ENCODE measurements at regions not wholly inside any gene's neighbourhood (a gene's known extent, or its start where the extent isn't known, plus 50 kb on each side); places are given as distances from the start of the nearest gene placed in this dataset.

DNA sequence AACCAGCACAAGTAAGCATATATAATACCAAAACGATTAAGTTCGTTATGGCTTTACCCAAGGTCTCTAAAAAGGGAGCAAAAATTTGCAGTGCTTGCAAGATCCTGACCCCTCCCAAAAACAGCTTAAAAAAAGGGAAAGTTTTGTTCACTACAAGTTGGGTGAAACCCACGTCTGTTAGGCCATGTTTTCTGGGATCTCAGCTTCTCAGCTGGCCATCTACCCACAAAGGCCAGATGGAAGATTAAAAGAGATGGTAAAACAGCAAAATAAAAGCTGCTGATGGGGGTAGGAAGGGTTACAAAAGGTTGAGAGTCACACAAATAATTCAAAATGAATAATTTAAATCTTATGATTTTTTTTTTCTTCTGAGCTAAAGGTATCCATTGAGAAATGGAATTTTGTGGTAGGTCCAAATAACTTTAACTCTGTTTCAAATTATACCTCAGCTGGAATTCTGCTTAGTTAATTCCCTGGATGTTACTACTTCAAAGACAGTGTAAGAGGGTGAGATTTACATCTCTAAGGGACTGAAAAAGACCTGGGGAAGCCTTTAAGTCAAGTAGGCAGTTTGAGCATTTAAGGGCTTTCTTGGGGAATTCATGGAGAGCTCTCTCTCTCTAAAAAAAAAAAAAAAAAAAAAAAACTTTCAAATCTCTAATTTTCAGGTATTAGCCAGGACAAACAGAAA lies 185.6 kb upstream of the NAV3 start:
- no peak for DNase-seq (ENCODE audit: low spot score)
- intact Hi-C loops (cut with DNase I): no loop called here

DNA sequence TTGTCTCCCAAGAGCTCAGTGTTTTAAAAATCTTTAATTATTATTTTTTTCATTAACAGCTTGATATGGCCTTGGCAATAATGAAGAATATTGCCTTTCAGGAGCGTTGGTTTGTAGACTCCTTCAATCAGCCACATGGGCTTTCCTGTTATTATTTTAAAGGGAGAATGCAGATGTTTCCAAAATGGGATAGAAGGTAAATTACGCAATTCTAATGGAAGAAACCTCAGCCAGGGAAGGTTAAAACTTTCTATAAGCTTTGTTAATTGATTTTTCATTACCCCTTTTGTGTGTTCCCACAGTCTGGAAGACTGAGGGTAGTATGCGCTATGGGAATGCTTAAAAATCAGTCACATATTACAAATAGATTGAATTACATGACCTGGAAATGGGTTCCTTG lies 188.4 kb upstream of the NAV3 start:
- intact Hi-C loops (cut with DNase I): no loop called here
- DNase-seq (ENCODE audit: low spot score): no peak

DNA sequence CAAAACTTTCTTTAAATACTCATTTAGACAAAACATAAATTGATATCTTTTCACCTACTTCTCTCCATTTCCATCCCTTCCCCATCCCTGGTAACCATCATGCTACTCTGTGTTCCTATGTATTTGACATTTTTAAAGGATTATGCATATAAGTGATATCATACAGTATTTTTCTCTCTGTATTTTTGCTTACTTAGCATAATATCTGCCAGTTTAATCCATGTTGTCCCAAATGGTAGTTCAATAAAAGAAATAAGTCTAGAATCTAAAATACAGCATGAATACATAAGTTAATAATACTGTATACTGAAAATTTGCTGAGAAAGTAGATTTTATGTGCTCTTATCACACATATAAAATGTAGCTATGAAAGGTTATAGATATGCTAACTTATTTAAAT lies 190.3 kb upstream of the NAV3 start:
- intact Hi-C loops (cut with DNase I): no loop called here
- DNase-seq (ENCODE audit: low spot score): no peak

DNA sequence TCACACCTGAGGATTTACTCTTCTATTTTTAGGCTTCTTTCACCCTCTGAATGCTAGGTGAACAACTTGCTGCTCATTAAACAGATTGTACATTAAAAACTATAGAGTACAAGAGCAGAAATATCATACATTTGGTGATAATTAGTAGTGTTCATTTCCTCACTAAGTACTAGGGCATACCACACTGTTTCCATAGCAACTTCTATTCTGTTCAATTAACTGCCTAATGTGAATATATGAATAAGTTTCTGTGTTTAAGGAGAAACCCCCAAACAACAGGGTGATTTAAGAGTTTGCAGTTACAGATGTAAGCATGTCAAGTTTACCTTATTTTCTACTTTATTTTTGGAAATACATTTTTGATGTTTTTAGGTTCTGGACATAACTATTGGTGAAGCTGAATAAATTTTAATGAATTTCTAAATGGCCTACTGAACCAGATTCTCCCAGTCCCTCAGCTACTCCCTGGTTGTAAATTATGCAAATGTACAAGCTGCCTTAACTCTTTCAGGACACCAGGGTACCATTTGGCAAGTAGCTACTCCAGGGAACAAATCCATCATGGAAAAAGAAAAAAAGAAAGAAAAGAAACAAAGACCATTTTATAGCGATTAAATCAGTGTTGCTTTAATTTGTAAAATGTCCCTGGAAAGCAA lies 199.8 kb upstream of the NAV3 start:
- DNase-seq (ENCODE audit: low spot score): no peak
- intact Hi-C loops (cut with DNase I): no loop called here

DNA sequence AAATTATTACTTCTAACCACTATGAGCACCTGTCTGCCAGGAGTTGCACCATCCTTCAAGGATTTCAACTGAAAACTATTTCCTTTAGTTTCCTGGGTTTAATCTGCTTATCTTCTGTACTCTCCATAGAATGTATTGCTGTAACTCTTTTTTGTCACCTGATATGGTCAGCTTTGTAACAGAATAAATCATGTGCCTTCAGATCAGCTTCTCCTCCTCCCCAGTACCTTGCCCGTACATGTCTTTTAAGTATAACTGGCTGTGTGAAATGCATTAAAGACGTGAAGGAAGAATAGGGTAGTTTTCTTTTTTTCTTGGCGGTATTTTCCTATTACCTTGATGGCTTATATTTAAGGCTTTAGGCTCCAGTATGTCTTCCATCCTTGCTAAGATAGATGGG lies 200.3 kb upstream of the NAV3 start:
- no peak for DNase-seq (ENCODE audit: low spot score)
- intact Hi-C loops (cut with DNase I): no loop called here

DNA sequence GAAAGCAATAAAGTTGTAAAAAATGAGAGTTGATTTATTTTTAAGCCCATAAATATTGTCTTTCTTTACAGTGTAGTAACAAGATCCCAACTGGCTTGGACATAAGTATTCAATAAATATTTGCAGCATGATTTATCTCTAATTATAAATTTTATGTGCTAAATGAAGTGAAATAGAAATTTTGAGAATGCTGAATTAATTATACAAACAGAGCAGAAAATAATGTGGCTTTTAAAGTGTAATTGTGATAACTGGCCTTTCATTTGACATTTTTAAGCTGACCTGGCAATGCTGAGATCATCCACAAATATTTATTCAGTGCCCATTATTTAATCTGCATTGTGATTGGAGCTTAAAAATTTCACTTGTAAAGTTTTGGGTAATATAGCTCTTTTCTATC lies 201.6 kb upstream of the NAV3 start:
- DNase-seq (ENCODE audit: low spot score): no peak
- intact Hi-C loops (cut with DNase I): no loop called here

DNA sequence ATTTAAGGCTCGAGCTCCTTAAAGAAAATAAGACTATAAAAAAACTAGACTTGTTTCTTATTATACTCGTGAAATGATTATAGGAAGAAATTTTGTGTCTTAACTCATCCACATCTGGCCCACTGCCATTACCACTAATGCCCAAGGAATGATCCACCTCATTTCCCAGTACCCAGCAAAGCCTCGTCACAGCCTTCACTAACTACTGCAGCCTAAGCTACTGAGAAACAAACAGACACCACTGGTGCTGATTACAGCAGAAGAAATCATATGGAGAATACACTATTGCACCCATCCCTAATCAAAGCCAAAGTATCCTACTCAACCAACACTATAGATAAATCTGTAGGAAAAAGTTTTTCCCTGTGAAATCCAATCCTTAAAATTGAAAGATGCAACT lies 205.3 kb upstream of the NAV3 start:
- intact Hi-C loops (cut with DNase I): no loop called here
- DNase-seq (ENCODE audit: low spot score): no peak

DNA sequence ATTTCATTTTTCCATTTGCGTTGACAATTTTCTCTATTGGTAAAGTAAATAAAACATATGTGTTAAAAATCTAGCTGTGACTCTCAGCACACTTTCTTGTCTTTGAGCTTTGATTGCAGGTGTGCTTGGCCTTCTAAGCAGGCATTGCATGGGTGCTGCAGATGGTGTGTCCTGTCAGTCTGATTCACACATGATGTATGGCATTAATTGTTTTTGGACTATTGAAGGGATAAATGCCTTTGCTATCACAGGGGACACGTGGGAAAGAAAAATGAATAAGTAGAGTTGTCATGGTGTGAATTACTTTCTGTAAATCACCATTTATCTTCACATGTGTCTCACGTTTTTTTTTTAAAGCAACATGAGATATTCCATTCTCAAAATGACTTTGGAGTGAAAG lies 211.3 kb upstream of the NAV3 start:
- intact Hi-C loops (cut with DNase I): no loop called here
- DNase-seq (ENCODE audit: low spot score): no peak

DNA sequence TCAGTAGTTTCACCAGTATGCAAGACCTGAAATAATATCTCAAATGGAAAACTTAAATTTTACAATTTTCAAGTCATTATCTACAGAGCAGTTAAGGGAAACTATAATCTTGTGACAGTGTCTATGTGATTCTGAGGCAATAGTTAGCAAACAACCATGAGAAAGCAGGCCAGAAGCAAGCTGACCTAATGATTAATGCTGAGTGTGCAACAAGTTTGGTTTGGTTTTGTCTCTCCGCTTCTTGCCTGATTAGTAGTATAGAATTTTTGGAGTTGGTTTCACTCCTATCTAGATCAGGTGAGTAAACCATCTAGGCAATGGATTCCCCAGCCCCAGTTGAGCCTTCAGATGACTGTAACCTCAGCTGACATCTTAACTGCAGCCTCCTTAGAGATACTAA lies 212.9 kb upstream of the NAV3 start:
- intact Hi-C loops (cut with DNase I): no loop called here
- DNase-seq (ENCODE audit: low spot score): no peak

DNA sequence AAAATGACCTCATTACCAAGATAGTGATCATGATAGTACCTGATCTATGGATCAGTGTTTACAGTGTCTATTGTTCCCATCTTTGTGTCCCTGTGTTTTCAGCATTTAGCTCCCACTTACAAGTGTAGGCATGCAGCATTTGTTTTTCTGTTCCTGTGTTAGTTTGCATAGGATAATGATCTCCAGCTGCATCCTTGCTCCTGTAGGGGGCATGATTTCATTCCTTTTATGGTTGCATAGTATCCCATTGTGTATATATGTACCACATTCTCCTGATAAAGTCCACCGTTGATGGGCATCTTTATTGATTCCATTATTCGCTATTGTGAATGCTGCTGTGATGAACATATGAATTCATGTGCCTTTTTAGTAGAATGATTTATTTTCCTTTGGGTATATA lies 215.4 kb upstream of the NAV3 start:
- intact Hi-C loops (cut with DNase I): no loop called here
- no peak for DNase-seq (ENCODE audit: low spot score)

DNA sequence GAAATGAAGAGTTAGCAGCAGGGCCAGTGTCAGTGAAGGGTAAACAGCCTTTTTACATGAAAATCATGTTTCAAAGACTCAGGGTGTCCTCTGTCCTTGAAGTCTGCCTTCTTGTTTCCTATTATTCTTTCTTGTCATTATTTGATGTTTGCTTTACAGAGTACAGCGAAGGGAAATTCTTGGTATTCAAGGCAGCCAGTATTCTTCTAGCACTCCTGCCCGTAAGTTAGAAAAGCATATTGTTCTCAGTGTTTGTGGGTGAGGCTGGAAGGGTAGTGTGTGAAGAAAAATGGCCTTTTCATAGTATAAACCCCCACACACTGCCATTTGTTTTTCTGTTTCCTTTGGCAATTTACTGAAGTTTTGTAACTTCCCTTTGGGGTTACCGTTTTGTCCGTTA lies 217.3 kb upstream of the NAV3 start:
- intact Hi-C loops (cut with DNase I): no loop called here
- DNase-seq (ENCODE audit: low spot score): no peak

DNA sequence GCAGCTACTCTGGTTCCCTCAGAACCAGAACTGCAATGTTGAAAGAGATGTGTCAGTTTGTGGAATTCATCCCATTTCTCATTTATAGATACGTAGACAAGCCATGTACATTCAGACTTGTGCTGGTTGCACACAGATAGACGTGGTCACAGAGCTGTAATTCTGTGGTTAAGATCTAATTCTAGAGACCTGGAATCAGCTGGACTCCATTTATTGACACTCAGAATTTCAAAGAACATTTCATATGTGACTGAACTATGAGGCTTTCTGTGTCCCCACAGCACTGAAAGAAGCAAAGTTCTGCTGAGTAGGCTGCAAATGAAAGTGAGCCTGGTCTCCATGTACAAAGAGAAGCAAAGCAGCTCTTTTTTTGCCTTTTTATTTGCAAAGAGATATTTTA lies 220.2 kb upstream of the NAV3 start:
- DNase-seq (ENCODE audit: low spot score): no peak
- intact Hi-C loops (cut with DNase I): no loop called here

DNA sequence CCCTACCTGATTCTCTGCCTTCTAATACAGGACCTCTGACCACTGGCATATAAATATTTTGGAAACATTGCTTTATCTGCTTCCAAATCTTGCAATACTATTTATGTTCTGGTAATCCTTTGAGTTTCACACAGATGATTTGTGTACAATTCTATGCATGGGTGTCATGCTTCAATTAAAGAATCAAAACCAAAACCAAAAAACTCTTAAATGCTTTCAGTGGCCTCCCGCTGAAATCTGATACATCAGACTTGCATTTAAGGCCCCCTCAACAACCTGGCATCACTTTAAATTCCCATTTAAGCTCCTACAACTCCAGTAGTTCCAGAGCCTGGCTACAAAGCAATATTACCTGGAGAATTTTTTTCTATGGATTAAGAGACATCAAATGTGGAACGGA lies 221.7 kb upstream of the NAV3 start:
- DNase-seq (ENCODE audit: low spot score): no peak
- intact Hi-C loops (cut with DNase I): no loop called here

DNA sequence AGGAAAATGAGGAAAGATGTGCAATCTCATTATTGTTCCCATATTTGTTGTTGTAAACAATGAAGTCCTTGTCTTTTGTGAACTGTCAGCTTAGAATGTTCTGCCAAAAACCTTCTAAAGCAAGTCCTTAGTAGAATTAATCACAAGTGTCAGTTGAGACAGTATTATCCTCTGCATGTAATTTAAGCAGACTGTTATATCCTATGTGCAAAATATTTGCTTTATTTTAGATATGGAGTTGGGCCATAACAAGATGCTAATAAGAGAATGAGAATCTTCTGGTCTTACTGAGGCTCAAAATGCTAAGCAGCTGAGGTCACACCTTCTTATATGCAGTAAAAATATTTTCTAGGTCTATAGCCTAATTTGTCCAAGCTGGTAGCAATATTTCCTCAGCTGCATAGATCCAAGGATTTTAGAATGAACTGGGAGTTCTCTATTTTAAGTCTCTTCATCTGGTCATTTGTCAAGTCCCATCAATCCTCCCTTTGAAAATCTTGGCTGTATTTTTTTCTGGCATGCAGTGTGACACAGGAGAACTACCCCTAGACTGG lies 222.3 kb upstream of the NAV3 start:
- intact Hi-C loops (cut with DNase I): no loop called here

DNA sequence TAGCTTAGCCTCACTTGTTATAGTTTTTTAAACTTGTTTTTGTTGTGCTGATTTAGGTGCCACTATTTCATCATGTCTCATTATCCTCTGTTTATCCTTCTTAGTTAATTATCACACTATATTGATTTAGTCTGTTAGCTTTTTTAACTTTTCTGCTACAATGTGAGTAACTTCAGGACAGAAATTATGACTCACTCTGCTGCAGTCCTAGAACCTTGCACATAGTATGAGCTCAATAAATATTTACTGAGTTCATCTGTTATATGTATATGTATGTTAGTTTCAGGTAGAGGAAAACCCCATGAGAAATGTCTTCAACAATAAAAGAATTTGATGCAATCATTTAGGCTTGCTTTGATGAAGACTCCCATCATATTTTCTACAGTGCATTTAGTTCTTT lies 224.3 kb upstream of the NAV3 start:
- intact Hi-C loops (cut with DNase I): no loop called here
- DNase-seq (ENCODE audit: low spot score): no peak

More for the DNA sequence above, 222.3 kb upstream of the NAV3 start:
- no peak for DNase-seq (ENCODE audit: low spot score)

DNA sequence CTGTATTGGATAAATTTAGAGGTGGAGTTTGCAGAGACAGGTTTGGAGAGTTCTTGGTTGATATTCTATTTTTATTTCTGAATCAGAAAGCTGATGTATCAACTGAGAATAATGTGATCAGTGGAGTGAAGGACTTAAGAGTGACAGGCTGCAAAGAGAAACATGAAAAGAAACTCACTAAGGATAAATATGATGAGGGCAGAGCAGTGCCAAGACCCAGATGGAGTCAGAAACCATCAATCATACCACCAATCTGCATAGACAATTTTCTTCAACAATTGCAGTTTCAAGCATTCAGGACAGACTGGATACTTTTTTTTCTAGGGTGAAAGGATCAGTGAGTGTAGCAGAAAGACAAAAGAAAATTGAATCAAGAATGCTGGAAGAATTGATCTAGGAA lies 226.7 kb upstream of the NAV3 start:
- no peak for DNase-seq (ENCODE audit: low spot score)
- intact Hi-C loops (cut with DNase I): no loop called here

DNA sequence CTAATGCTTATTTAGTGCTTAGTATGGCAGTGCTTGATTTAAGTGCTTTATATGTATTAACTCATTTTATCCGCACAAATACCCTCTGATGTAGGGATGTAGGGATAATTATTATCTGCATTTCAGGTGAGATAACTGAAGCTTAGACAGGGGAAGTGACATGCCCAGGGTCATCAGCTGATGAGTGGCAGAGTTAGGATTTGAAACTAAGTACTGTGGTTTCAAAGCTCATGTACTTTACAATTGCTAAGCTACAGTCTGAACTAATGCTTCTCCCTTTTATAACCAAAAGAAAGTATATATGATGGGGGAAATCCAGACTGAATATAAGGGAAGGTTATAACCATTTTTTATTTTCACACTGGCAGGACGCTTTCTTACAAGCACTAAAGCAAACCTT lies 229.6 kb upstream of the NAV3 start:
- no peak for DNase-seq (ENCODE audit: low spot score)
- intact Hi-C loops (cut with DNase I): no loop called here

DNA sequence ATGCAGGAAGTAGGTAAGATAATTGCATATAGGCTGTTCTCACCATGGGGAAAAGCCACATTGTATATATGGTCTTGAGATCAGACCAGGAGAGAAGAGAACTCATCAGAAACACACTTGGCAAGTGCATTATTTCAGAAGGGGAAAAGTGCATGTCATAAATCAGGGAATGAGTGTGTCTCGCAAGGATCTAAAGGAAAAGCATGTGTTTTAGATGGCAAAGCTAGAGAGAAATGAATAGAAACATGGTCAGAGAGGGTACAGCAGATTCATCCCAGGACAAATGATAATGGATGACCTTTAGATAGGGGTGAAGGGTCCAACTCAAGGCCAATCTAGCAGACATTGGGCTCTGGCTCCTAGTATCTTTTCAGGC lies 230.2 kb upstream of the NAV3 start:
- no peak for DNase-seq (ENCODE audit: low spot score)

DNA sequence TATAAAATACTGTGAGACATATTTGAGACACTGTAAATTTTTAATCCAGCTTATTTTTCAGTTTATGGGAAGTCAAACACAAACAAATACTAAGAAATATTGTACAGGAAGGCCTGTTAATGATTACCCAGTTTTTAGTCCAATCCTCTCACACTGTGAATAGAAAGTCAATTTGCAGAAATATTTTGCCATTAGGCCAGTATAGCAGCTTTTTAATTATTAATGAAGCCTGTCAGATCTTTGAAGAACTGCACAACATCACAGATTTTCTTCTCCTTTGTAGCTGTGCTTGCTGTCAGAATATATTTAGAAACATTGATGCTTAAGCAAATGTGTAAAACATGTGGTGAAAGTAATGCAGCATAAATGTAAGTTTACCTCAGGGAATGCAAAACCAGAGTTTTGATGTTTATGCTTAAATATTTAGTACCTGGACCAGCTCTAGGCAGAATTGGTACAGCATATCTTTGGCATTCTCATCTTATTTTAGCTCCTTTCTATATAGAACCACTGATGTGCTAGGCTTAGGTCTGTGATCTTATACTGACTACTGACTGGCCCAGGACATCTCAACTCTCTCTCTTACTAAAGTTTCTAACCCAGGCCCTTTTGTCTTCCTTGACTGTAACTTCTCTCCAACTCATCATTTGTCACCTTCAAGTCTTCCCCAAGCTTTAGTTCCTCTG lies 230.8 kb upstream of the NAV3 start:
- no peak for DNase-seq (ENCODE audit: low spot score)
- intact Hi-C loops (cut with DNase I): no loop called here

More for the DNA sequence above, 230.2 kb upstream of the NAV3 start:
- intact Hi-C loops (cut with DNase I): no loop called here

DNA sequence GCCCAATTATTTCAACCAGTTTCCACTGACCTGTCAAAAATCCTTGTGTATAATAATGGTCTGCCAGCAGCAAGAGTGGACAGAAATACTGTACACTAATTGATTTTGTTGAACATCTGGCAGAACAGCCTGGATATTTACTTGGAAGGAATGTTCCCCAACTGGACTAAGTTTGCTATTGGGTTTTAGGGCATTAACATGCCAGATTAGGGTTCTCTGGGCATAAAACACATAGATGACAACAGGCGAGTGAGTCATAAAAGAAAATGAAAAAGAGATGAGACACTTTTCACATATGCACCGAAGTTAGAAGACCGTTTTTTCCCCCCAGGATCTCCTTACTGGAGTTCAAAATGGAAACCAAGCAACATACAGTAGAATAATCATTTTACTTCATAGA lies 236.3 kb upstream of the NAV3 start:
- intact Hi-C loops (cut with DNase I): no loop called here
- DNase-seq (ENCODE audit: low spot score): no peak

DNA sequence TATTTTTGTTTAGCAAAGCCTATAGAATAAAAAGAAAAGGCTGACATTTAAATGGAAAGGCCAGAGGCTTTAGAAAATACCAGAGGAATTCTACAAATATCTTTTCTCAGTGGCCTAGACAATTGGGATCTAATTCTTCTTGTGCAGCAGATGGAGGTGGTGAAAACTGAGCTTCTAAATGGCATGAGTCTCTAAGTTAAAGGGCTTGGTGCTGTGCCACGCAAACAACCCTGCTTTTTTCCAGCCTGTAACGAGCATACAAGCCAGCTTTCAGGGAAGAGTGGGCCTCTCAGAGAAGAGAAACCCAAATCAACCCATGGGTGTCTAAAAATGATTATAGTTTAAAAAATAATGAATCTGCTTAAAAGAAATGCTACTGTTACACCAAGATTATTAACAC lies 237.9 kb upstream of the NAV3 start:
- no peak for DNase-seq (ENCODE audit: low spot score)
- intact Hi-C loops (cut with DNase I): no loop called here

All from cardiac septum (tissue), 1 donor.